Stimulated activated CD8-positive, alpha-beta memory T cell treated with anti-CD3 and anti-CD28 coated beads, Interleukin-2, amount 100 ng/mL, for 1 hour (primary cell): ENCODE measurements at regions not wholly inside any gene's neighbourhood (a gene's known extent, or its start where the extent isn't known, plus 50 kb on each side); places are given as distances from the start of the nearest gene placed in this dataset.

Experiments
- DNase-seq, 2 donors: peaks; one replicate each; pipeline ENCODE4 v3.0.0-alpha.2; 2020; ENCODE audit warnings: low read depth in 2 of 2

GRCh38 chr1:4312024-4312423 is 342.4 kb upstream of the AJAP1 start:
- DNase-seq: no peak

GRCh38 chr1:4315202-4315601 is 339.2 kb upstream of the AJAP1 start:
- no peak for DNase-seq

GRCh38 chr1:4317207-4317606 is 337.2 kb upstream of the AJAP1 start:
- DNase-seq: no peak

GRCh38 chr1:4318720-4319119 is 335.7 kb upstream of the AJAP1 start:
- no peak for DNase-seq

- DNase-seq: no peak
Observed at GRCh38 chr1:4319496-4319895, 334.9 kb upstream of the AJAP1 start.

GRCh38 chr1:4322881-4323280 is 331.5 kb upstream of the AJAP1 start:
- DNase-seq: no peak

GRCh38 chr1:4323309-4323708 is 331.1 kb upstream of the AJAP1 start:
- no peak for DNase-seq

GRCh38 chr1:4324525-4324924 is 329.9 kb upstream of the AJAP1 start:
- no peak for DNase-seq

GRCh38 chr1:4327142-4327541 is 327.3 kb upstream of the AJAP1 start:
- no peak for DNase-seq

GRCh38 chr1:4328402-4329071 is 325.9 kb upstream of the AJAP1 start:
- DNase-seq: no peak

- no peak for DNase-seq
Observed at GRCh38 chr1:4330805-4331766, 323.3 kb upstream of the AJAP1 start.

GRCh38 chr1:4331767-4332163 is 322.6 kb upstream of the AJAP1 start:
- no peak for DNase-seq

- no peak for DNase-seq
Observed at GRCh38 chr1:4336507-4336906, 317.9 kb upstream of the AJAP1 start.

GRCh38 chr1:4341421-4341820 is 313.0 kb upstream of the AJAP1 start:
- DNase-seq: no peak

GRCh38 chr1:4344065-4344732 is 310.2 kb upstream of the AJAP1 start:
- no peak for DNase-seq

GRCh38 chr1:4345094-4345493 is 309.3 kb upstream of the AJAP1 start:
- DNase-seq: no peak

- no peak for DNase-seq
Observed at GRCh38 chr1:4346131-4346530, 308.3 kb upstream of the AJAP1 start.

GRCh38 chr1:4351453-4351852 is 303.0 kb upstream of the AJAP1 start:
- DNase-seq: no peak

GRCh38 chr1:4353090-4353856 is 301.1 kb upstream of the AJAP1 start:
- DNase-seq: no peak

- DNase-seq: no peak
Observed at GRCh38 chr1:4355839-4356238, 298.6 kb upstream of the AJAP1 start.

- no peak for DNase-seq
Observed at GRCh38 chr1:4362314-4363044, 291.9 kb upstream of the AJAP1 start.
